ENCODE measurements at regions not wholly inside any gene's neighbourhood (a gene's known extent, or its start where the extent isn't known, plus 50 kb on each side); places are given as distances from the start of the nearest gene placed in this dataset.

- Histone ChIP-seq H3K4me3 (ENCODE audit: low read length) (no peak overlapping the region), H3K9me3 (ENCODE audit: control insufficient read depth, insufficient read depth, low read length) (no peaks in the 10 kb centered on the region), H3K9me2 (replicated peaks; ENCODE audit: control insufficient read depth, low read length) (no peaks in the 10 kb centered on the region), H3K4me1 (ENCODE audit: control insufficient read depth, low read length) (peaks cover 8% of the 10 kb centered on the region), H3F3A (ENCODE audit: control insufficient read depth, insufficient read depth) (no peaks in the 10 kb centered on the region), H3K27me3 (ENCODE audit: control insufficient read depth, low read length) (peaks cover 16% of the 10 kb centered on the region), H3K79me2 (ENCODE audit: control insufficient read depth, low read length) (no peaks in the 10 kb centered on the region), H4K20me1 (ENCODE audit: control insufficient read depth, insufficient read depth, low read depth, low read length) (no peaks in the 10 kb centered on the region), H3K4me2 (ENCODE audit: low read length) (no peak overlapping the region), H3K27ac (ENCODE audit: low read depth, low read length) (no peak overlapping the region), H3K36me3 (ENCODE audit: control insufficient read depth, low read length) (no peaks in the 10 kb centered on the region)
- TF ChIP-seq EZH2phosphoT487 (IDR thresholded peaks at IDR 0.05; ENCODE audit: borderline replicate concordance, low read length), result no peak
- TF ChIP-seq, protein P1, sequence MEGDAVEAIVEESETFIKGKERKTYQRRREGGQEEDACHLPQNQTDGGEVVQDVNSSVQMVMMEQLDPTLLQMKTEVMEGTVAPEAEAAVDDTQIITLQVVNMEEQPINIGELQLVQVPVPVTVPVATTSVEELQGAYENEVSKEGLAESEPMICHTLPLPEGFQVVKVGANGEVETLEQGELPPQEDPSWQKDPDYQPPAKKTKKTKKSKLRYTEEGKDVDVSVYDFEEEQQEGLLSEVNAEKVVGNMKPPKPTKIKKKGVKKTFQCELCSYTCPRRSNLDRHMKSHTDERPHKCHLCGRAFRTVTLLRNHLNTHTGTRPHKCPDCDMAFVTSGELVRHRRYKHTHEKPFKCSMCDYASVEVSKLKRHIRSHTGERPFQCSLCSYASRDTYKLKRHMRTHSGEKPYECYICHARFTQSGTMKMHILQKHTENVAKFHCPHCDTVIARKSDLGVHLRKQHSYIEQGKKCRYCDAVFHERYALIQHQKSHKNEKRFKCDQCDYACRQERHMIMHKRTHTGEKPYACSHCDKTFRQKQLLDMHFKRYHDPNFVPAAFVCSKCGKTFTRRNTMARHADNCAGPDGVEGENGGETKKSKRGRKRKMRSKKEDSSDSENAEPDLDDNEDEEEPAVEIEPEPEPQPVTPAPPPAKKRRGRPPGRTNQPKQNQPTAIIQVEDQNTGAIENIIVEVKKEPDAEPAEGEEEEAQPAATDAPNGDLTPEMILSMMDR (IDR thresholded peaks at IDR 0.05; ENCODE audit: low read depth, low read length, poor library complexity, severe bottlenecking), result no peak
Observed at GRCh38 chr7:27394871-27395270, 152.3 kb downstream of the EVX1 start.

DNA sequence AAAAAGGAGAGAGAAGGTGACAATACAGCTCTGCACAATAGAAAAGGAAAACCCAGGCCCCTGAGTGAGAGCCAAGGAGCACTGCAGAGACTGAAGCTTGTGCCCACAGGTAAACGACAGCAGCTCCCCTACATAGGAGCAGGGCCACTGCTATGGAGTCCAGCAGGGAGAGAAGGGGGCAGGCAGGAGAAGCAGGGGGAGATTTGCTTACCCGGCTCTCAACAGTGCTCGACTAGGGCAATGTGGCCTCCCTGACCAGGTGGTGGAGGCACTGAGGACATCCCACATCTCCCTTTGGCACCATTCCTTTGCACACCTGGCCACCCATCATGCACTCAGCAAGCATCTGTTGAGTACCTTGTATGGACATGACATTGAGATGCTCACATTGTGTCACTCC lies 153.0 kb downstream of the EVX1 start:
- Histone ChIP-seq H3K4me2 (ENCODE audit: low read length) (no peak overlapping the region), H3K4me3 (ENCODE audit: low read length) (no peak overlapping the region), H4K20me1 (ENCODE audit: control insufficient read depth, insufficient read depth, low read depth, low read length) (no peaks in the 10 kb centered on the region), H3F3A (ENCODE audit: control insufficient read depth, insufficient read depth) (no peaks in the 10 kb centered on the region), H3K79me2 (ENCODE audit: control insufficient read depth, low read length) (no peaks in the 10 kb centered on the region), H3K9me2 (replicated peaks; ENCODE audit: control insufficient read depth, low read length) (no peaks in the 10 kb centered on the region), H3K27ac (ENCODE audit: low read depth, low read length) (no peak overlapping the region), H3K4me1 (ENCODE audit: control insufficient read depth, low read length) (peaks cover 15% of the 10 kb centered on the region), H3K9me3 (ENCODE audit: control insufficient read depth, insufficient read depth, low read length) (no peaks in the 10 kb centered on the region), H3K36me3 (ENCODE audit: control insufficient read depth, low read length) (no peaks in the 10 kb centered on the region), H3K27me3 (ENCODE audit: control insufficient read depth, low read length) (peaks cover 16% of the 10 kb centered on the region; the same call in 1 of the 2 replicates)
- TF ChIP-seq, protein P1 (IDR thresholded peaks at IDR 0.05; ENCODE audit: low read depth, low read length, poor library complexity, severe bottlenecking), result no peak
- no peak for TF ChIP-seq EZH2phosphoT487 (IDR thresholded peaks at IDR 0.05; ENCODE audit: borderline replicate concordance, low read length)

DNA sequence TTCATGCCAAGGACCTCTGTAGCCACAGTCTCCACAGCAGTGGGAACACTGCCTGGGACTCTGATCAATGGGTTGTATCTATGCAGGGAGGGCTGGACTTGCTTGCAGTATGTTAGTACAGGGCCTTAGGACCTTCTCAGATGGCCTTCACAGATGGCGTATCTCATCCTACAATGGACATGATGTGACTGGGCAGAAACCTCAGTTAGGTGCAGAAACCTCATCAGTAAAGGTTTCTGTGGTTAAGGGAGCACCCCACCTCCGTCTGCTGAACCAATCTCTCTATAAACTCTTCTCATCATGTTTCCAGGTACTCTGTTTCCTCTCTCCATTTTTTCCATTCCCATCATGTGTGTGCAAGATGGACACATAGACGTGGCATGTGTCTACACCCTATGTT lies 154.9 kb downstream of the EVX1 start:
- Histone ChIP-seq H3K79me2 (ENCODE audit: control insufficient read depth, low read length) (no peaks in the 10 kb centered on the region), H3K4me1 (ENCODE audit: control insufficient read depth, low read length) (peaks cover 15% of the 10 kb centered on the region), H4K20me1 (ENCODE audit: control insufficient read depth, insufficient read depth, low read depth, low read length) (no peaks in the 10 kb centered on the region), H3K36me3 (ENCODE audit: control insufficient read depth, low read length) (no peaks in the 10 kb centered on the region), H3K4me2 (ENCODE audit: low read length) (no peak overlapping the region), H3K9me3 (ENCODE audit: control insufficient read depth, insufficient read depth, low read length) (no peaks in the 10 kb centered on the region), H3K9me2 (replicated peaks; ENCODE audit: control insufficient read depth, low read length) (no peaks in the 10 kb centered on the region), H3K27me3 (ENCODE audit: control insufficient read depth, low read length) (0 out of 2 replicates have a peak, but pooled peaks cover 9% of the 10 kb centered on the region), H3F3A (ENCODE audit: control insufficient read depth, insufficient read depth) (no peaks in the 10 kb centered on the region), H3K4me3 (ENCODE audit: low read length) (no peak overlapping the region), H3K27ac (ENCODE audit: low read depth, low read length) (no peak overlapping the region)
- TF ChIP-seq, protein P1 (IDR thresholded peaks at IDR 0.05; ENCODE audit: low read depth, low read length, poor library complexity, severe bottlenecking), result no peak
- no peak for TF ChIP-seq EZH2phosphoT487 (IDR thresholded peaks at IDR 0.05; ENCODE audit: borderline replicate concordance, low read length)
